ENCODE measurements at regions not wholly inside any gene's neighbourhood (a gene's known extent, or its start where the extent isn't known, plus 50 kb on each side); places are given as distances from the start of the nearest gene placed in this dataset.

GRCh38 chr10:129331207-129331838 lies 135.7 kb upstream of the MGMT start:
- TF ChIP-seq POLR2A (IDR thresholded peaks at IDR 0.05) (no peak), CTCF (IDR thresholded peaks at IDR 0.05) (no peak)
- Histone ChIP-seq H3K4me1 (no peaks in the 10 kb centered on the region), H3K27ac (no peak overlapping the region), H3K4me3 (no peak overlapping the region), H3K27me3 (no peaks in the 10 kb centered on the region), H3K36me3 (no peaks in the 10 kb centered on the region), H3K9me3 (no peaks in the 10 kb centered on the region)
- ATAC-seq (no peak), DNase-seq (no peak)
- intact Hi-C loops (cut with DNase I), result no loop called here
- WGBS (ENCODE audit: insufficient coverage, low coverage, low lambda C conversion rate, missing lambda C conversion rate), result 39% methylated on average over 12 of the region's 12 CpGs

- no peak overlapping the region for H3K4me3 ChIP-seq
- no peaks in the 10 kb centered on the region for H3K4me1 ChIP-seq
- intact Hi-C loops (cut with DNase I), result no loop called here
- DNase-seq, result no peak
- no peaks in the 10 kb centered on the region for H3K36me3 ChIP-seq
- 86% methylated on average over 1 of the region's 13 CpGs for WGBS (ENCODE audit: insufficient coverage, low coverage, low lambda C conversion rate, missing lambda C conversion rate)
- no peak overlapping the region for H3K27ac ChIP-seq
- H3K9me3 ChIP-seq, result no peaks in the 10 kb centered on the region
- no peak for TF ChIP-seq POLR2A (IDR thresholded peaks at IDR 0.05)
- TF ChIP-seq CTCF (IDR thresholded peaks at IDR 0.05), result no peak
- H3K27me3 ChIP-seq, result no peaks in the 10 kb centered on the region
- no peak for ATAC-seq
These were observed 135.2 kb upstream of the MGMT start for GRCh38 chr10:129331839-129332220.

- Histone ChIP-seq H3K4me1 (no peaks in the 10 kb centered on the region), H3K27me3 (no peaks in the 10 kb centered on the region), H3K4me3 (no peak overlapping the region), H3K9me3 (no peaks in the 10 kb centered on the region), H3K27ac (no peak overlapping the region), H3K36me3 (no peaks in the 10 kb centered on the region)
- 17% methylated on average over 6 of the region's 6 CpGs for WGBS (ENCODE audit: insufficient coverage, low coverage, low lambda C conversion rate, missing lambda C conversion rate)
- intact Hi-C loops (cut with DNase I), result no loop called here
- no peak for ATAC-seq
- no peak for DNase-seq
- peak in 3 of 4 donors; percentile 26 to 44 (median 28) for TF ChIP-seq CTCF (IDR thresholded peaks at IDR 0.05)
- TF ChIP-seq POLR2A (IDR thresholded peaks at IDR 0.05), result no peak
These were observed 134.6 kb upstream of the MGMT start for GRCh38 chr10:129332476-129332875.

GRCh38 chr10:129333706-129334105 lies 133.3 kb upstream of the MGMT start:
- no peak for ATAC-seq
- H3K9me3 ChIP-seq, result no peaks in the 10 kb centered on the region
- no peak overlapping the region for H3K4me3 ChIP-seq
- H3K36me3 ChIP-seq, result no peaks in the 10 kb centered on the region
- no peak overlapping the region for H3K27ac ChIP-seq
- no peak for TF ChIP-seq POLR2A (IDR thresholded peaks at IDR 0.05)
- no peak for TF ChIP-seq CTCF (IDR thresholded peaks at IDR 0.05)
- H3K4me1 ChIP-seq, result no peaks in the 10 kb centered on the region
- intact Hi-C loops (cut with DNase I), result no loop called here
- no peaks in the 10 kb centered on the region for H3K27me3 ChIP-seq
- DNase-seq, result no peak
- 63% methylated on average over 8 of the region's 8 CpGs for WGBS (ENCODE audit: insufficient coverage, low coverage, low lambda C conversion rate, missing lambda C conversion rate)

- TF ChIP-seq POLR2A (IDR thresholded peaks at IDR 0.05), result no peak
- no peak for TF ChIP-seq CTCF (IDR thresholded peaks at IDR 0.05)
- no peaks in the 10 kb centered on the region for H3K9me3 ChIP-seq
- H3K27me3 ChIP-seq, result no peaks in the 10 kb centered on the region
- H3K27ac ChIP-seq, result no peak overlapping the region
- WGBS (ENCODE audit: insufficient coverage, low coverage, low lambda C conversion rate, missing lambda C conversion rate), result 79% methylated on average over 16 of the region's 16 CpGs
- no peak overlapping the region for H3K4me3 ChIP-seq
- no peaks in the 10 kb centered on the region for H3K36me3 ChIP-seq
- no peak for ATAC-seq
- intact Hi-C loops (cut with DNase I), result no loop called here
- H3K4me1 ChIP-seq, result no peaks in the 10 kb centered on the region
- DNase-seq, result no peak
These were observed 132.8 kb upstream of the MGMT start for GRCh38 chr10:129334266-129334665.
